Suprapubic skin (tissue), 3 donors: ENCODE measurements at regions not wholly inside any gene's neighbourhood (a gene's known extent, or its start where the extent isn't known, plus 50 kb on each side); places are given as distances from the start of the nearest gene placed in this dataset.

Experiments
- POLR2A ChIP-seq, 2 donors: fragments of 450-650 bp; IDR thresholded peaks; one replicate each; pipeline ENCODE4 v1.6.1; 2017; ENCODE audit warnings: antibody characterized with exemption in 2 of 2, mild to moderate bottlenecking in 2 of 2, moderate library complexity in 2 of 2
- TF ChIP-seq, protein P1 (sequence below), 2 donors: fragments of 200-600 bp in 1 of 2; fragments of 450-650 bp in 1 of 2; sonication (generic) in 1 of 2; IDR thresholded peaks; one replicate each; pipeline ENCODE4 v1.5.1; 2016 to 2019; ENCODE audit warnings: antibody characterized with exemption in 2 of 2, mild to moderate bottlenecking in 1 of 2, moderate library complexity in 1 of 2

DNA sequence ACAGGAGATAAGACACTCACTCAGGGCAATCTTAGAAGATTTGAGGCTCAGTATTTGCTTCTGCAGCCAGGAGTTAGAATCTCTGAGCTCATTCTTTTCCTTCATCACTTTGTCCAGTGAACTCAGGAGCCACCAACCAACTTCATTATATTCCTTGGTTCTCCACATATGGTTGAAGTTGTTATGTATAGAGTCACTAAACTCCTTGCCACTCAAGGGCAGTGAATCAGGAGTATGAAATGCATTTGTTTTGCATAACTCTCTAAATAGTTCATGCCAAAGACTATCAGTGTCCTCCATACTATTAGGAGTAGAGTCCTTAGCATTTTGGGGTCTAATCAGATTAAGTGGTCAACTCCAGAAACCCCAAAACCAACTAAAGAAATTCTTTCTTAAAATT, 150.6 kb downstream of the CCDC59 start:
- TF ChIP-seq, protein P1, sequence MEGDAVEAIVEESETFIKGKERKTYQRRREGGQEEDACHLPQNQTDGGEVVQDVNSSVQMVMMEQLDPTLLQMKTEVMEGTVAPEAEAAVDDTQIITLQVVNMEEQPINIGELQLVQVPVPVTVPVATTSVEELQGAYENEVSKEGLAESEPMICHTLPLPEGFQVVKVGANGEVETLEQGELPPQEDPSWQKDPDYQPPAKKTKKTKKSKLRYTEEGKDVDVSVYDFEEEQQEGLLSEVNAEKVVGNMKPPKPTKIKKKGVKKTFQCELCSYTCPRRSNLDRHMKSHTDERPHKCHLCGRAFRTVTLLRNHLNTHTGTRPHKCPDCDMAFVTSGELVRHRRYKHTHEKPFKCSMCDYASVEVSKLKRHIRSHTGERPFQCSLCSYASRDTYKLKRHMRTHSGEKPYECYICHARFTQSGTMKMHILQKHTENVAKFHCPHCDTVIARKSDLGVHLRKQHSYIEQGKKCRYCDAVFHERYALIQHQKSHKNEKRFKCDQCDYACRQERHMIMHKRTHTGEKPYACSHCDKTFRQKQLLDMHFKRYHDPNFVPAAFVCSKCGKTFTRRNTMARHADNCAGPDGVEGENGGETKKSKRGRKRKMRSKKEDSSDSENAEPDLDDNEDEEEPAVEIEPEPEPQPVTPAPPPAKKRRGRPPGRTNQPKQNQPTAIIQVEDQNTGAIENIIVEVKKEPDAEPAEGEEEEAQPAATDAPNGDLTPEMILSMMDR (IDR thresholded peaks at IDR 0.05), result no peak
- no peak for TF ChIP-seq POLR2A (IDR thresholded peaks at IDR 0.05)
